HL-60/S4 treated with phorbol 12-myristate 13-acetate at 8.2 ng/mL for 4 days and 3 days (cell line): ENCODE measurements at regions not wholly inside any gene's neighbourhood (a gene's known extent, or its start where the extent isn't known, plus 50 kb on each side); places are given as distances from the start of the nearest gene placed in this dataset.
"Not testable (repeated sequence)": the region's sequence is repeated elsewhere in the genome, so short reads cannot be mapped to it uniquely, and the experiment has no call there.

Experiments used
- in situ Hi-C: fragments of 300-500 bp; cut with MboI; formaldehyde crosslinking; loops from 2 replicates; pipeline ENCODE4 v1.15.0; 2022; ENCODE audit warnings: low sequenced_read_pairs

DNA sequence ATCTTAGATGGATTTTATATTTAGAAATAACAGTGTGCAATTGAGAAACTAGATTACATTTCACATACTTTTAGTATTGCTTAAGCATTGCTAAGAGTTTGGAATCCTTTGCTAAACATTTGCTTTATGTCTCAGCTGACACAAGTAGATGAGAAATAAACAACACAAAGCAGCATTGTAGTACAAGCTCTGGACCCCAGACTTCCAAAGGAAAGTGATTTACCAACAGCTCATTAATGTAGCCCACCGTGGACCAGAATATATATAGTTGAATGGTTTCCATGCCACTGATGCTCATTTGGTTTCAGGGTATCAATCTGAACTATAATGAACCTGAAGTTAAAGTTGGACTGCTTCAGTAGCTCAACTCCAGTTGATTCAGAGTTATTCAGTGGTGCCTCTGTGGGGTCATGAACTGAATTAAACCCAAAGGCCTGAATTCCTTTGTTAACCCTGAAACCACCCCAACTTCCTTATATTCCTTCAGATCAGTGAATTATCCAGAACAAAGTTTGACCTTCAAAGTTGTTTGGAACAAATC is 132.1 kb upstream of the NEIL3 start:
- in situ Hi-C loops, result no loop called here

GRCh38 chr4:177178246-177178645 is 131.4 kb upstream of the NEIL3 start:
- in situ Hi-C loops, result no loop called here

DNA sequence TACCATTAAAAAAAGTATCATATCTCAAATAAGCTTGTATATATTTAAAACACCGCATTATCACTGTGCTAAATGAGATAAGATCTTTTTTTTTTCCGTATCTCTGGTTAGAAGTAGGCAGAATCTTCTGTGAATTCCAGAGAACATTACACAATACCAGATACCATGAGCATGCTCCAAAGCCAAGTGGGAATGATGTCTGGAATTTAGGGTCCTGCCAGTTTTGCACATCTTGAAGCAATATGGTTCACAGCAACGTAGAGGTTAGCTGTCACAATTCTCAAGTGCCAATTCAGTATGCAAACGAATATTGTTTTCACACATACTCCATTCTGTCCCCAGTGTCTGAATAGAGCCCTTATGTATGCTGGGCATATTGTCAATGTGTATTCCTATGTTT is 127.5 kb upstream of the NEIL3 start:
- in situ Hi-C loops, result no loop called here

- in situ Hi-C loops, result no loop called here
Measured at GRCh38 chr4:177182728-177183127, 126.9 kb upstream of the NEIL3 start.

- in situ Hi-C loops, result no loop called here
Measured at GRCh38 chr4:177185151-177185550, 124.5 kb upstream of the NEIL3 start.

DNA sequence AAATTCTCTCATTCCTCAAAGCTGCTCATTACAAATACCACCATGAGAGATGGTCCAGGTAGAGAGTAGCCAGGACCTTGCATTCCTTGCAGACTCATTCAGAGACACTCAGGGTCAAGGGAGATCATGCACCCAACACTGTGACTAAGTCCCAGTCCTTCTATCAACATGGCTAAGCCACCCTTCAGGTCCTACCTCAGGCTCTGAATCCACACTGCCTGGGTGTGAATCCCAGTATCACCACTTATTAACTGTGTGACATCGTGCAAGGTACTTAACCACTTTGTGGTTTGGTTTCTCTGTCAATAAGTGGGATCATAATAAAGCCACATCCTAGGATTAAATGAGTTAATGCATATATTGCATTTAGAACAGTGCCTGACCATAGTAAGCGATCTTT is 124.1 kb upstream of the NEIL3 start:
- in situ Hi-C loops, result no loop called here

- in situ Hi-C loops, result no loop called here
Measured at GRCh38 chr4:177187371-177187770, 122.3 kb upstream of the NEIL3 start.

GRCh38 chr4:177190995-177191580 is 118.6 kb upstream of the NEIL3 start:
- in situ Hi-C loops, result no loop called here

DNA sequence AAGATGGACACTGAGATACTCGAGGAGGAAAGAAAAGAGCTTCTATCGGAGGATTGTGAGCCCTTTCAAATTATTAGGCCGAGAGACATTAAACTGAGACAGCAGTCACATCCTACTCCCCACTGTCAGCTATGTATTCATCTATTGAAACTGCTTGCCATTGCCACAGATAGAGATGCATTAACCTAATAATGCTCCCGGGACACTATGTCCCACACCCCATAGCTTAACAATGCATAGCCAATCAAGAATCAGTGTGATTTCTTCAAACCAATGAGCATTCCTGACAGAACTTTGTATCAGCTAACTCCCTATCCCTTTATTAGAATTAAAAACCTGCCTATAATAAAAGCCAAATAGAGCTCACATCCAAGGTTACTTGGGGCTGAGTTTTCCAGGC is 118.1 kb upstream of the NEIL3 start:
- in situ Hi-C loops, result no loop called here

DNA sequence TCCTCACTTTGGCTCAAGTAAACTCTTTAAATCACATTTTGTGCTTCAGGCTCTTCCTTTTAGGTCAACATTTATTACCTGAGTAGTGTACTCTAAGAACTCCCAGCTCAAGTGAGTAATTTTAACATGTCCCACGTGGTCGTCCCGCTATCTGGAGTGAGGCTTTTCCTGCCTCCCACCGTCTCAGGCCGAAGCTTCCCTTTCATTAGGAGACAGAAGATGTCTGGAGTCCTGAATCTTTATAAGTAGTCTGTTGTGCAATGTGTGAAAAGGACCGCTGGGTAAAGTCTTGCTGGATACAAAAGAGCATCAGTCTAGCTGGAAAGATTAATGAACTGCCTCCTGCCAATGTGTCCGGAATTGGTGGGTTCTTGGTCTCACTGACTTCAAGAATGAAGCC is 117.7 kb upstream of the NEIL3 start:
- in situ Hi-C loops, result no loop called here

DNA sequence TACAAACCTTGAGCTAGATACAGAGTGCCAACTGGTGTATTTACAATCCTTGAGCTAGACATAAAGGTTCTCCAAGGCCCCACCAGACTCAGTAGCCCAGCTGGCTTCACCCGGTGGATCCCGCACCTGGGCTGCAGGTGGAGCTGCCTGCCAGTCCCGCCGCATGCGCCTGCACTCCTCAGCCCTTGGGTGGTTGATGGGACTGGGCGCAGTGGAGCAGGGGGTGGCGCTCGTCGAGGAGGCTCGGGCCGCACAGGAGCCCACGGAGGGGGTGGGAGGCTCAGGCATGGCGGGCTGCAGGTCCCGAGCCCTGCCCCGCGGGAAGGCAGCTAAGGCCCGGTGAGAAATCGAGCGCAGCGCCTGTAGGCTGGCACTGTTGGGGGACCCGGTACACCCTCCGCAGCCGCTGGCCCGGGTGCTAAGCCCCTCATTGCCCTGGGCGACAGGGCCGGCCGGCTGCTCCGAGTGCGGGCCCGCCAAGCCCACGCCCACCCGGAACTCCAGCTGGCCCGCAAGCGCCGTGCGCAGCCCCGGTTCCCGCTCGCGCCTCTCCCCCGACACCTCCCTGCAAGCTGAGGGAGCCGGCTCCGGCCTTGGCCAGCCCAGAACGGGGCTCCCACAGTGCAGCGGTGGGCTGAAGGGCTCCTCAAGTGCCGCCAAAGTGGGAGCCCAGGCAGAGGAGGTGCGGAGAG is 116.5 kb upstream of the NEIL3 start:
- in situ Hi-C loops, result not testable (repeated sequence)

GRCh38 chr4:177194906-177195305 is 114.8 kb upstream of the NEIL3 start:
- in situ Hi-C loops, result no loop called here

- in situ Hi-C loops, result no loop called here
Measured at GRCh38 chr4:177196615-177197014, 113.1 kb upstream of the NEIL3 start.

DNA sequence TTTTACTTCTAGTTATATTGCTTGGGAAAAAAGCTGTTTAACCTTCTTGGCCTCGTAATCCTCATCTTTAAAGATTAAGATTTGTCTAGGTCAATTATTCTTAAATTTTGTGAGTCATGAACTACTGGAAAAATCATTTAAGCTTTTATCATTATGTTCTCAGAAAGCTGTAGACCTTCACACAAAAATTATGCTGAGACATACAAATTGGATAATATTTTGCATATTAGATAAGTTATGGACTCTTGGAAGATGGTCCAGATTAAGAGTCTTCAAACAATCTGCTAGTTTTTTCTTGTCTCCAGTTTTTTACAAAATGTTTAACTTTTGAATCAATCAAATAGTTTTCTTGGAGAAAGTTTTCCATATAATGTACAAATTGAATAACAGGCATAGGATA is 108.1 kb upstream of the NEIL3 start:
- in situ Hi-C loops, result no loop called here

GRCh38 chr4:177204126-177204525 is 105.5 kb upstream of the NEIL3 start:
- in situ Hi-C loops, result no loop called here

DNA sequence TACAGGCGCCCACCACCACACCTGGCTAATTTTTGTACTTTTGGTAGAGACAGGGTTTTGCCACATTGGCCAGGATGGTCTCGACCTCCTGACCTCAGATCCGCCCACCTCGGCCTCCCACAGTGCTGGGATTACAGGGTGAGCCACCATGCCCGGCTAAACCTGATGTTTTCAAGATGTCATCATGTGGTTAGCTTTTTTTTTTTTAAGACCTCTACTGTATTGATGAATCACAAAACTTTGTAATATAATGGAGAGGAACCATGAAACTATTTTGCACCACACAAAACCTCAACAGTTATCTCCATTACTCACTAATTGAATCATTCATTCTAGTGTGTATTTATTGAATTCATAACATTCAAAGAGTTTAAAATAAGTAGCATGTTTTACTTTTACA is 94.7 kb upstream of the NEIL3 start:
- in situ Hi-C loops, result no loop called here

GRCh38 chr4:177220376-177220775 is 89.3 kb upstream of the NEIL3 start:
- in situ Hi-C loops, result no loop called here

- in situ Hi-C loops, result no loop called here
Measured at GRCh38 chr4:177222781-177223180, 86.9 kb upstream of the NEIL3 start.

- in situ Hi-C loops, result no loop called here
Measured at GRCh38 chr4:177225605-177226004, 84.1 kb upstream of the NEIL3 start.

DNA sequence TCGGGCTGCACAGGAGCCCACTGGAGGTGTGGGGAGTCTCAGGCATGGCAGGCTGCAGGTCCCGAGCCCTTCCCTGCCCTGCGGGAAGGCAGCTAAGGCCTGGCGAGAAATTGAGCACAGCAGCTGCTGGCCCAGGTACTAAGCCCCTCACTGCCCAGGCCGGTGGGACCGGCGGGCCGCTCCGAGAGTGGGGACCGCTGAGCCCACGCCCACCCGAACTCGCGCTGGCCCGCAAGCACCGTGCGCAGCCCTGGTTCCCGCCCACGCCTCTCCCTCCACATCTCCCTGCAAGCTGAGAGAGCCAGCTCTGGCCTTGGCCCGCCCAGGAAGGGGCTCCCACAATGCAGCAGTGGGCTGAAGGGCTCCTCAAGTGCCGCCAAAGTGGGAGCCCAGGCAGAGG is 82.0 kb upstream of the NEIL3 start:
- in situ Hi-C loops, result no loop called here

- in situ Hi-C loops, result no loop called here
Measured at GRCh38 chr4:177228599-177228998, 81.1 kb upstream of the NEIL3 start.

DNA sequence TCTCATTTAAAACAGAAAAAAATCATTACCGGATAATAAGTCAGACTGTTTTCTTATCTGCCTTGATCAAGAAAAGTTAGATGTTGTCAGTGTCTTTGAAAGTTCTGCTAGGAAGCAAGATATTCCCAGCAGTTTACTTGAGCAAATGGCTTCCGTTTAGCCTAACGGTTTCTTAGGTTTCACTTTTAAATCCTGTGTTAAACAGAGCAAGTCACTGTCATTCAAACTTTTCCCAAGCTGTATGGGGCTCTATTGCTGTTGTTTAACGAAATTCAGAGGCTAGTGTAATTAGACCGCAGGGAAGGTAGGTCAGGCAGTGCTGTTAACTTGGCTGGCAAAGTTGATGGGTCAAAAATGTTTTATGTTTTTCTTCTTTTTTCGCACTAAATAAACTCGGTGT is 80.3 kb upstream of the NEIL3 start:
- in situ Hi-C loops, result no loop called here

DNA sequence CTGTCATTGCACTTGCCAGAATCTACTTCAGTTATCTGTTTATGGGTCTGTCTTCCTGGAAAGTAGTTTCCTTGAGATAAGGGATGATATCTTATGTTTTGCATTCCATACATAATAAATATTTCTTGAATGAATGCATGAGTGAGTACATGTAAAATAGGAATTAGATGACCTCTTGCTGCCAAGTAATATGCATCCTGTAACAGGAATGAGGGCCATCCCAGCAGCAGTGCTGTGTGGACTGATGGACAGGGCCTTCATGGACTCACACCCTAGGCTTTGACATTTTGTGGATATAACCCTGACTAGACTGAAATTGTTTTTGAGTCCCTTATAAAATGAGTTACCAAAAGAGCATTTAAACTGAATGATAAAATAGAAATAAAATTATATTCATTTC is 77.2 kb upstream of the NEIL3 start:
- in situ Hi-C loops, result no loop called here
